ENCODE measurements at regions not wholly inside any gene's neighbourhood (a gene's known extent, or its start where the extent isn't known, plus 50 kb on each side); places are given as distances from the start of the nearest gene placed in this dataset.

DNA sequence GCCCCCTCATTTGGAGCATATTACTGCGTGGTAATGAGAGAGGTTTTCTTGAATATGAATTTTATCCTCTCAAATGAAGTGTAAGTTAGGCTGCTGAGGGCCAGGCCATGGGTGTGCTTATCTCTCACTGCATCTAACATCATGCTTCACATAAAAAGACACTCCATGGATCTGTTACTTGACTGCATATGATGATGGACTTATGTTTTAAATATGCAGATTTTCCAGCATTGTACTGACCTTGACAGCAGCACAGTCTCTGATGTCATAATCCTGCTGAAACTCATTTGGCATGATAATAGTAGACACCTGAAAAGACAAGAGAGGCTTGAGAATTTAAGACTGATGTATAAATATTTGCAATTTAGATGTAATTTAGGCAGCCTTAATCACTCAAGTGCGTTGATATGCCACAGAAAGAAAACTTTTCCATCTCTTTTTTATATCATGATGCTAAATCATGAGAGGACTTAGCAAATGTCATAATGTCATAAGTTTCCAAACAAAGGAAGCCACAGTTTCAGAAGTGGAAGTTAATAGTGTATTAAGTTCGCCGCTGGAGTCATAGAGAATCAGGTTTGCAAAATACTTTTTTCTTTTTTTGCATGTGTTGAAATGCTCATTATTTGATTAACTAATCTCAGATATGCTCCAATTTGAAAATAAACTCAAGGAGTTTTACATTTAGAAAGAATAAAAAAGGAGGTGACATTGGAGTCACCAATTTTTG lies 62.7 kb upstream of the CD302 start:
- RAD21 ChIA-PET (ENCODE audit: unreplicated experiment), result no interaction called here
- no peaks in the 10 kb centered on the region for H4K20me1 ChIP-seq (ENCODE audit: control insufficient read depth, insufficient read depth)
- WGBS (ENCODE audit: insufficient coverage, insufficient replicate concordance, low lambda C conversion rate, missing lambda C conversion rate), result over 99% methylated on average over 4 of the region's 4 CpGs
- ATAC-seq, result no peak
- H3K4me2 ChIP-seq (ENCODE audit: control insufficient read depth, insufficient read depth), result no peak overlapping the region
- H3K27ac ChIP-seq (ENCODE audit: control insufficient read depth, insufficient read depth), result no peak overlapping the region
- intact Hi-C loops (cut with micrococcal nuclease; ENCODE audit: unreplicated experiment), result loop anchor here (5.0 kb wide), 1 partner anchor 82 kb away; no protein-coding TSS in a partner anchor
- peaks cover 0 to 11% of the 10 kb centered on the region in 2 experiments; a peak in 3 of 4 replicates for H3K36me3 ChIP-seq (ENCODE audit: control insufficient read depth in 2 of 2, insufficient read depth in 2 of 2, low read length in 1 of 2)
- in situ Hi-C loops (cut with MboI), result no loop called here
- no peak for FAIRE-seq
- no peaks in the 10 kb centered on the region for H3K79me2 ChIP-seq (ENCODE audit: control insufficient read depth, insufficient read depth, low read length)
- TF ChIP-seq RELA (IDR thresholded peaks at IDR 0.05; ENCODE audit: borderline replicate concordance, partially characterized antibody) (no peak), ZNF274 (IDR thresholded peaks at IDR 0.05; ENCODE audit: insufficient read depth, insufficient read length) (no peak), SPI1 (IDR thresholded peaks at IDR 0.05; ENCODE audit: borderline replicate concordance, insufficient read depth, low read depth, low read length) (no peak), EED (IDR thresholded peaks at IDR 0.05; ENCODE audit: low read depth) (no peak), SREBF2 (IDR thresholded peaks at IDR 0.05; ENCODE audit: low read length) (no peak)
- TF ChIP-seq, protein P1, sequence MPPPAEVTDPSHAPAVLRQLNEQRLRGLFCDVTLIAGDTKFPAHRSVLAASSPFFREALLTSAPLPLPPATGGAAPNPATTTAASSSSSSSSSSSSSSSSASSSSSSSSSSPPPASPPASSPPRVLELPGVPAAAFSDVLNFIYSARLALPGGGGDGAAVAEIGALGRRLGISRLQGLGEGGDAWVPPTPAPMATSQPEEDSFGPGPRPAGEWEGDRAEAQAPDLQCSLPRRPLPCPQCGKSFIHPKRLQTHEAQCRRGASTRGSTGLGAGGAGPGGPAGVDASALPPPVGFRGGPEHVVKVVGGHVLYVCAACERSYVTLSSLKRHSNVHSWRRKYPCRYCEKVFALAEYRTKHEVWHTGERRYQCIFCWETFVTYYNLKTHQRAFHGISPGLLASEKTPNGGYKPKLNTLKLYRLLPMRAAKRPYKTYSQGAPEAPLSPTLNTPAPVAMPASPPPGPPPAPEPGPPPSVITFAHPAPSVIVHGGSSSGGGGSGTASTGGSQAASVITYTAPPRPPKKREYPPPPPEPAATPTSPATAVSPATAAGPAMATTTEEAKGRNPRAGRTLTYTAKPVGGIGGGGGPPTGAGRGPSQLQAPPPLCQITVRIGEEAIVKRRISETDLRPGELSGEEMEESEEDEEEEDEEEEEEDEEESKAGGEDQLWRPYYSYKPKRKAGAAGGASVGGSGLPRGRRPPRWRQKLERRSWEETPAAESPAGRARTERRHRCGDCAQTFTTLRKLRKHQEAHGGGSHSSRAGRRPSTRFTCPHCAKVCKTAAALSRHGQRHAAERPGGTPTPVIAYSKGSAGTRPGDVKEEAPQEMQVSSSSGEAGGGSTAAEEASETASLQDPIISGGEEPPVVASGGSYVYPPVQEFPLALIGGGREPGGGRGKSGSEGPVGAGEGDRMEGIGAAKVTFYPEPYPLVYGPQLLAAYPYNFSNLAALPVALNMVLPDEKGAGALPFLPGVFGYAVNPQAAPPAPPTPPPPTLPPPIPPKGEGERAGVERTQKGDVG (CRISPR knock-in tag; IDR thresholded peaks at IDR 0.05), result no peak
- CTCF ChIA-PET, result no interaction called here
- H2AFZ ChIP-seq (ENCODE audit: control insufficient read depth, low read depth, low read length), result no peak overlapping the region
- BruUV-seq (replicated peaks), result no TSS peak
- SMC1A ChIA-PET (ENCODE audit: uncharacterized antibody, unreplicated experiment), result no interaction called here
- H3K9me3 ChIP-seq (replicated peaks; ENCODE audit: control insufficient read depth, insufficient read depth, low read length), result no peaks in the 10 kb centered on the region
- H3K4me1 ChIP-seq (ENCODE audit: control insufficient read depth, insufficient read depth, low read length), result no peaks in the 10 kb centered on the region
- H3K4me3 ChIP-seq, result no peak overlapping the region
- no peak overlapping the region for H3K9ac ChIP-seq (ENCODE audit: control insufficient read depth, insufficient read depth, low read length)
- no peaks in the 10 kb centered on the region for H3K27me3 ChIP-seq (replicated peaks in 1 of 2; ENCODE audit: control insufficient read depth in 2 of 2, insufficient read depth in 2 of 2, low read length in 1 of 2)
- POLR2A ChIA-PET, result no interaction called here
- no peak for DNase-seq (ENCODE audit: low read depth, low spot score)

Measured in GM12878 (cell line).